Adrenal gland (tissue), 9 donors: ENCODE measurements at regions not wholly inside any gene's neighbourhood (a gene's known extent, or its start where the extent isn't known, plus 50 kb on each side); places are given as distances from the start of the nearest gene placed in this dataset.

Experiments
- DNase-seq, 7 donors: peaks; one replicate each; pipeline ENCODE4 v3.0.0-alpha.2; 2019 to 2020
- H3K27ac ChIP-seq, 5 donors: fragments of 200-600 bp; sonication (generic) in 4 of 5; 1 replicate in 3 of 5; 2 replicates in 2 of 5; pipeline versions ENCODE4 v1.5.1 to v1.8.0; 2016 to 2020; ENCODE audit warnings: mild to moderate bottlenecking in 1 of 5
- H3K27me3 ChIP-seq: fragments of 200-600 bp; 2 replicates; pipeline ENCODE4 v1.8.0; 2021
- H3K36me3 ChIP-seq, 2 donors: fragments of 200-600 bp; replicated peaks in 1 of 2; 1 replicate in 1 of 2; 2 replicates in 1 of 2; pipeline versions ENCODE4 v1.5.1 to v1.8.0; 2018 to 2022
- H3K4me1 ChIP-seq, 2 donors: fragments of 200-600 bp; replicated peaks in 1 of 2; 1 replicate in 1 of 2; 2 replicates in 1 of 2; pipeline versions ENCODE4 v1.5.1 to v1.8.0; 2018 to 2021
- H3K4me3 ChIP-seq, 4 donors: fragments of 200-600 bp; sonication (generic) in 3 of 4; one replicate each; pipeline ENCODE4 v1.5.1; 2016 to 2018
- H3K9me3 ChIP-seq, 3 donors: fragments of 200-600 bp; sonication (generic) in 1 of 3; replicated peaks in 1 of 3; 1 replicate in 2 of 3; 2 replicates in 1 of 3; pipeline versions ENCODE4 v1.5.1 to v1.8.0; 2016 to 2021
- POLR2A ChIP-seq, 2 donors: fragments of 450-650 bp; IDR thresholded peaks; one replicate each; pipeline ENCODE4 v1.6.1; 2017; ENCODE audit warnings: antibody characterized with exemption in 2 of 2, mild to moderate bottlenecking in 2 of 2, moderate library complexity in 1 of 2
- WGBS, 4 donors: extraction: QIAGEN DNeasy Blood & Tissue Kit in 2 of 4; methylation state at CpG; one replicate each; pipeline versions ENCODE4 v1.1.5 to v1.1.7; 2013 to 2017; 5-methylcytosine and 5-hydroxymethylcytosine counted together
- intact Hi-C, 2 donors: fragments of 100-400 bp; cut with DNase I; formaldehyde crosslinking; loops; one replicate each; pipeline versions ENCODE4 v1.14.1 to v1.15.0; 2022 to 2023
- TF ChIP-seq, protein P1 (sequence below), 6 experiments: fragments of 450-650 bp in 4 of 6; fragments of 200-600 bp in 2 of 6; sonication (generic) in 1 of 6; IDR thresholded peaks; 1 replicate in 5 of 6; 2 replicates in 1 of 6; pipeline versions ENCODE4 v1.5.1 to v1.8.0; 2016 to 2021; ENCODE audit warnings: antibody characterized with exemption in 6 of 6, mild to moderate bottlenecking in 2 of 6, moderate library complexity in 1 of 6
- donor health status: healthy with polysubstance abuse.
- donor health status: Bipolar disorder and iron deficiency.
- donor health status: DM: yes; HTN: yes; CAD: no.
- donor health status: DM: no; HTN: no; CAD: no.
- donor health status: DM: no; HTN: no; CAD: no.

DNA sequence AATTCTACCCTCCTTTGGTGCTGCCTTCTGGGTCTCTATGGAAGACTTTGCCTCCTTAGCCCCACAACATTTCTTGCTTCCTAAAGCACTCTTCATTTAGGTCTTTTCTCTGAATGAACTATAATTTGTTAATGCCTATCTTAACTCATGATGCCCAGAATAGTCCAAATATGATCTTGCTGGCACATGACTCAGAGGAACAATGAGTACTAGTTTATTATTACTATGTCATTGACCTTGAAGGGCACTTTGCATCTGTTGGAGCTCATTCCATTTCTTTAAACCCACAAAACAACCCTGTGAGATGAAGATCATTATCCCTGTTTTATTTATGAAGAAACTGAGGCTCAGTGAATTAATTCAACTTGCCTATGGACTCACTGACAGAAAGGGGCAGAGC lies 320.2 kb upstream of the PLET1 start:
- no peak overlapping the region for H3K4me3 ChIP-seq
- intact Hi-C loops = loop anchor here (10.0 kb wide), 2 partner anchors 534 to 704 kb away; no protein-coding TSS in a partner anchor
- DNase-seq = no peak
- no peak overlapping the region for H3K27ac ChIP-seq
- no peaks in the 10 kb centered on the region for H3K36me3 ChIP-seq
- H3K9me3 ChIP-seq = no peaks in the 10 kb centered on the region
- peaks cover 0 to 20% of the 10 kb centered on the region in 2 donors for H3K4me1 ChIP-seq
- TF ChIP-seq, protein P1, sequence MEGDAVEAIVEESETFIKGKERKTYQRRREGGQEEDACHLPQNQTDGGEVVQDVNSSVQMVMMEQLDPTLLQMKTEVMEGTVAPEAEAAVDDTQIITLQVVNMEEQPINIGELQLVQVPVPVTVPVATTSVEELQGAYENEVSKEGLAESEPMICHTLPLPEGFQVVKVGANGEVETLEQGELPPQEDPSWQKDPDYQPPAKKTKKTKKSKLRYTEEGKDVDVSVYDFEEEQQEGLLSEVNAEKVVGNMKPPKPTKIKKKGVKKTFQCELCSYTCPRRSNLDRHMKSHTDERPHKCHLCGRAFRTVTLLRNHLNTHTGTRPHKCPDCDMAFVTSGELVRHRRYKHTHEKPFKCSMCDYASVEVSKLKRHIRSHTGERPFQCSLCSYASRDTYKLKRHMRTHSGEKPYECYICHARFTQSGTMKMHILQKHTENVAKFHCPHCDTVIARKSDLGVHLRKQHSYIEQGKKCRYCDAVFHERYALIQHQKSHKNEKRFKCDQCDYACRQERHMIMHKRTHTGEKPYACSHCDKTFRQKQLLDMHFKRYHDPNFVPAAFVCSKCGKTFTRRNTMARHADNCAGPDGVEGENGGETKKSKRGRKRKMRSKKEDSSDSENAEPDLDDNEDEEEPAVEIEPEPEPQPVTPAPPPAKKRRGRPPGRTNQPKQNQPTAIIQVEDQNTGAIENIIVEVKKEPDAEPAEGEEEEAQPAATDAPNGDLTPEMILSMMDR (IDR thresholded peaks at IDR 0.05) = no peak
- TF ChIP-seq POLR2A (IDR thresholded peaks at IDR 0.05) = no peak
- H3K27me3 ChIP-seq = no peaks in the 10 kb centered on the region

DNA sequence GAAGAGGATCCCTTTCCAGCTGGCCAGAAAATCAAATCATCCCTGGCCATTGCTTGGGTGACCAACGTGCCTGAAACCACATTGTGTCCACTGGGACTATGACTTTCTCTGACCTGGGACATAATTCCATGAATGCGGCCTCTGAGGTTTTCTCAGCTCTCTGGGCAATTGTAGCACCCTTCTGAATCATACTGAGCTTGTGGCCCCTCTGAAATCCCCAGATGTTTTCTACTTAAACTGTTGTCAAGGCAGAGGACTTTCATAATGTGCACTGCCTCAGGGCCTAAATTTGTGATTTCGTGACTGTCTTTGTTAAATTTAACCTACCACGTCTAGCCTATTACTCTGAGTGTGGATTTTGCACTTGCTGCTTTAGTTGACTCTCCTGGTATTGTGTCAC lies 321.1 kb upstream of the PLET1 start:
- no peak overlapping the region for H3K4me3 ChIP-seq
- no peaks in the 10 kb centered on the region for H3K9me3 ChIP-seq
- H3K4me1 ChIP-seq = peaks cover 0 to 20% of the 10 kb centered on the region in 2 donors
- no peaks in the 10 kb centered on the region for H3K36me3 ChIP-seq
- no peak for TF ChIP-seq POLR2A (IDR thresholded peaks at IDR 0.05)
- TF ChIP-seq, protein P1 (IDR thresholded peaks at IDR 0.05) = no peak
- no peak for DNase-seq
- WGBS, 4 donors = 72 to 77% (median 74%) methylated on average over 4 of the region's 4 CpGs
- no peak overlapping the region for H3K27ac ChIP-seq
- intact Hi-C loops = loop anchor here (10.0 kb wide), 2 partner anchors 533 to 703 kb away; no protein-coding TSS in a partner anchor
- no peaks in the 10 kb centered on the region for H3K27me3 ChIP-seq

DNA sequence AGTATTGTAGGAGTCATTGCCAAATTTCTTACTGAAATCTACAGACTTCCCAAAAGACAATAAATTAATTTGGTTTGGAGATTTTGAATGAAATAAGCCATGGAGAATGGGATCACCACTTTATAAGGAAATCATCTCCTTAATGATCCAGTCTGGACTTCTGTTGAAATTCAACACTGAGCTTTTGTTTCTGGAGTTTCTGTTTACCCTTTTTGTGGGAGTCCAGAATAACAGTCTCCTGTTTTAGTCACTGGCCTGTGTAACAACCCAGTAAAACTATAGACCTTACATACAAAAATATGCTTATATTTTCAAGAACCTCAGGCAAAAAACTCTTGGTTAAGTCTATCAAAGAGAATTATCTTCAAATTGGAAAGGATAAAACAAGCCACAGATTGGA lies 321.7 kb upstream of the PLET1 start:
- H3K27ac ChIP-seq = no peak overlapping the region
- no peak overlapping the region for H3K4me3 ChIP-seq
- no peak for TF ChIP-seq POLR2A (IDR thresholded peaks at IDR 0.05)
- TF ChIP-seq, protein P1 (IDR thresholded peaks at IDR 0.05) = no peak
- no peak for DNase-seq
- peaks cover 0 to 20% of the 10 kb centered on the region in 2 donors for H3K4me1 ChIP-seq
- intact Hi-C loops = loop anchor here (10.0 kb wide), 2 partner anchors 532 to 702 kb away; no protein-coding TSS in a partner anchor
- no peaks in the 10 kb centered on the region for H3K9me3 ChIP-seq
- H3K36me3 ChIP-seq = no peaks in the 10 kb centered on the region
- no peaks in the 10 kb centered on the region for H3K27me3 ChIP-seq

DNA sequence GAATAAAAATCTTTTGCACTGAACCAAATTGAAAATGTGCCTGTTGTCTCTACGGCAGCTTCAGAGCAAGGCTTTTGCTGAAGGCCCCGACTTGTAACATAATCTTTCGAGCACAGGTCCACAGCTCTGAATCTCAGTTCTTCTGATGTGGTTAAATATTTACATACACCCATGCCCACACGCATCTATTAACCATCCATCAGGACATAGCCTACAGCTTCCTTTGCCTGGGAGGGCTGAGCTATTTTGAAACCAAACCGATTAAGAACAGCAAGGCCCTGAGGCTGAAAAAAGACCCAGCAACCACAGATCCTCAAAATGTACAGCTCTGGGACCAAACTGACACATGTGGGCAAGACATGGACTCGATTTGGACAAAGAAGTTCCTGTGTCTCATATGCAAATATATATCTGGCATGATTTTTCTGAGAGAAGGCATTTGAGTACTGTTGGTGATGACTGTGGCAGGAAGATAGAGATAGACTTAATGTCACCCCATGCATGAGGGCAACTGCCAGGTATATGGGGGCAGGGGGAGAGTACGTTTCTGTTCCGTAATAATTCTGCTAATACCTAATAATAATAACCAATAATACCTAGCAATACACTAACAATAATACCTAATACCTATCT lies 322.7 kb upstream of the PLET1 start:
- 82 to 88% (median 84%) methylated on average over 8 of the region's 8 CpGs for WGBS, 4 donors
- Histone ChIP-seq H3K27ac (no peak overlapping the region), H3K4me3 (no peak overlapping the region), H3K27me3 (no peaks in the 10 kb centered on the region), H3K36me3 (no peaks in the 10 kb centered on the region), H3K4me1 (peaks cover 0 to 20% of the 10 kb centered on the region in 2 donors), H3K9me3 (no peaks in the 10 kb centered on the region)
- TF ChIP-seq, protein P1 (IDR thresholded peaks at IDR 0.05) = no peak
- no peak for TF ChIP-seq POLR2A (IDR thresholded peaks at IDR 0.05)
- DNase-seq = no peak
- intact Hi-C loops = loop anchor here (10.0 kb wide), 2 partner anchors 531 to 701 kb away; no protein-coding TSS in a partner anchor
